Right lobe of liver (tissue), 6 donors: ENCODE measurements at regions not wholly inside any gene's neighbourhood (a gene's known extent, or its start where the extent isn't known, plus 50 kb on each side); places are given as distances from the start of the nearest gene placed in this dataset.

Experiments used
- ATAC-seq, 4 donors: fragments of 200-7000 bp; cut with Tn5 transposase; one replicate each; pipeline ENCODE4 v1.9.1; 2020; ENCODE audit warnings: mild to moderate bottlenecking in 4 of 4, moderate library complexity in 4 of 4
- DNase-seq, 3 donors: peaks; one replicate each; pipeline ENCODE4 v3.0.0-alpha.2; 2020
- H3K27ac ChIP-seq, 3 donors: fragments of 200-600 bp; one replicate each; pipeline ENCODE4 v1.8.0; 2022
- H3K27me3 ChIP-seq, 2 donors: fragments of 200-600 bp; one replicate each; pipeline ENCODE4 v1.8.0; 2022
- H3K36me3 ChIP-seq, 4 donors: fragments of 200-600 bp; sonication (generic) in 1 of 4; one replicate each; pipeline versions ENCODE4 v1.5.1 to v1.8.0; 2017 to 2022; ENCODE audit warnings: control low read depth in 1 of 4
- H3K4me1 ChIP-seq, 4 donors: fragments of 200-600 bp; sonication (generic) in 1 of 4; one replicate each; pipeline versions ENCODE4 v1.5.1 to v1.8.0; 2017 to 2022; ENCODE audit warnings: control low read depth in 1 of 4
- H3K4me3 ChIP-seq, 3 donors: fragments of 200-600 bp; one replicate each; pipeline ENCODE4 v1.8.0; 2022
- H3K9me3 ChIP-seq, 4 donors: fragments of 200-600 bp; sonication (generic) in 1 of 4; one replicate each; pipeline versions ENCODE4 v1.5.1 to v1.8.0; 2017 to 2022; ENCODE audit warnings: control low read depth in 1 of 4
- CTCF ChIP-seq, 4 donors: fragments of 200-600 bp in 3 of 4; fragments of 450-650 bp in 1 of 4; IDR thresholded peaks; one replicate each; pipeline versions ENCODE4 v1.5.1 to v1.8.0; 2016 to 2022; ENCODE audit warnings: antibody characterized with exemption in 4 of 4, mild to moderate bottlenecking in 2 of 4
- POLR2A ChIP-seq: fragments of 450-650 bp; IDR thresholded peaks from one replicate; pipeline ENCODE4 v1.6.1; 2017; ENCODE audit warnings: antibody characterized with exemption, mild to moderate bottlenecking
- WGBS: methylation state at CpG from one replicate; pipeline ENCODE4 v1.1.6; 2018; ENCODE audit warnings: low coverage, low lambda C conversion rate; ENCODE audit not compliant: insufficient coverage; ENCODE audit errors: missing lambda C conversion rate; 5-methylcytosine and 5-hydroxymethylcytosine counted together
- intact Hi-C, 2 donors: fragments of 100-400 bp; cut with DNase I; formaldehyde crosslinking; loops; one replicate each; pipeline versions ENCODE4 v1.11.2 to v1.14.1; 2022
- donor health status: DM: no; HTN: yes; CAD: no.
- donor health status: DM: no; HTN: no; CAD: no.
- donor health status: DM: no; HTN: no; CAD: no.
- donor health status: DM: no; HTN: yes; CAD: no.
- donor health status: DM: no; HTN: yes; CAD: no.

- H3K27me3 ChIP-seq = no peaks in the 10 kb centered on the region
- no peaks in the 10 kb centered on the region for H3K4me1 ChIP-seq
- H3K27ac ChIP-seq = no peak overlapping the region
- intact Hi-C loops = no loop called here
- ATAC-seq (peak in 1 of 4 donors; percentile 31), DNase-seq (no peak)
- H3K36me3 ChIP-seq = no peaks in the 10 kb centered on the region
- no peak for TF ChIP-seq CTCF (IDR thresholded peaks at IDR 0.05)
- no peak for TF ChIP-seq POLR2A
- H3K4me3 ChIP-seq = no peak overlapping the region
- WGBS = 48% methylated on average over 10 of the region's 19 CpGs
- no peaks in the 10 kb centered on the region for H3K9me3 ChIP-seq
These were observed 1516.4 kb downstream of the TBC1D22A start for GRCh38 chr22:48278620-48279460.

GRCh38 chr22:48277868-48278581, 1515.6 kb downstream of the TBC1D22A start:
- 48% methylated on average over 17 of the region's 19 CpGs for WGBS
- Histone ChIP-seq H3K9me3 (no peaks in the 10 kb centered on the region), H3K4me1 (no peaks in the 10 kb centered on the region), H3K27me3 (no peaks in the 10 kb centered on the region), H3K27ac (no peak overlapping the region), H3K4me3 (no peak overlapping the region), H3K36me3 (no peaks in the 10 kb centered on the region)
- no peak for ATAC-seq
- intact Hi-C loops = no loop called here
- TF ChIP-seq CTCF (IDR thresholded peaks at IDR 0.05) (no peak), POLR2A (no peak)
- no peak for DNase-seq

DNA sequence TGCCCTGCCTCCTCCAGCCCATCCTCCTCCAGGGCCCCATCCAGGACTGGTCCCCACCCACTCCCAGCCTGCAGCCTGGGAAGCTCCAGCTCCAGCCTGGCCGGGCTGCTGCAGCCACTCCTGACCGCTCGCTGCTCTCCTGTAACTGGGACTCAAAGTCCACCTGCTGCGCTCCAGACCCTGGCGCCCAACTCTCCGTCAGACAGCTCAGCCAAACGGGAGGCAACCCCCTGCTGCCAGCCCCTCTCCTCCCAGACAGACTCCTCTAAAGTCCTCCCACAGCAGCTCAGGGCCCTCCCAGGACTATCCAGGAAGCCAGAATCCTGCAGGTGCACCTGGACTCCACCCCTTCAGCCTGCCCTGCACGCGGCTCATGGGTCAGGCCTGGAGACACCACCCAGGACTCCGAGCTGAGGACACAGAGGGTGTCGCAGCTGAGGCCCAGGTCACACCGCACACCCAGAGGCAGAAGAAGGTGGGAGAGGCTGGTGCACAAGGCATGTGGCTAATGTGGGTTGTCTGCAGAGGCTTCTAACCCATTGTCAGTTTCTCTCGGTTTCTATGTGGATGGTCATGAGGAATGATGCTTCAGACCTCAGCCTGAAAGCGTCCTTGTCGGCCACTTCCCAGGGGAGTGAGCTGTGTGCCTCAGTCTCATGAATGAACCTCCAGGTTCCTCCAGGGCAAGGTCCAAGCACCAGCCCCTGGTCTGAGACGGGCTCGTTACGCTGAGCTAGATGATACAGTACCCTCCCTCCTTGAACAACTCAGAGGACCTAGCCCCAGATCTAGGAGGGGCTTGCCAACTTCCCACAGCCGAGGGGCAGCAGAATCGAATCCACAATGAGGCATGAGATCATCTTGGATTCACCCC, 1514.8 kb downstream of the TBC1D22A start:
- no peaks in the 10 kb centered on the region for H3K9me3 ChIP-seq
- TF ChIP-seq POLR2A (no peak), CTCF (IDR thresholded peaks at IDR 0.05) (no peak)
- 40% methylated on average over 14 of the region's 20 CpGs for WGBS
- H3K36me3 ChIP-seq = no peaks in the 10 kb centered on the region
- no peaks in the 10 kb centered on the region for H3K27me3 ChIP-seq
- no peak overlapping the region for H3K4me3 ChIP-seq
- H3K4me1 ChIP-seq = no peaks in the 10 kb centered on the region
- H3K27ac ChIP-seq = no peak overlapping the region
- intact Hi-C loops = no loop called here
- DNase-seq = no peak
- peak in 1 of 4 donors; percentile 46 for ATAC-seq

GRCh38 chr22:48275412-48275811, 1513.0 kb downstream of the TBC1D22A start:
- DNase-seq (no peak), ATAC-seq (no peak)
- H3K4me3 ChIP-seq = no peak overlapping the region
- intact Hi-C loops = no loop called here
- 65% methylated on average over 4 of the region's 10 CpGs for WGBS
- no peaks in the 10 kb centered on the region for H3K4me1 ChIP-seq
- no peaks in the 10 kb centered on the region for H3K27me3 ChIP-seq
- TF ChIP-seq POLR2A = no peak
- no peak for TF ChIP-seq CTCF (IDR thresholded peaks at IDR 0.05)
- no peak overlapping the region for H3K27ac ChIP-seq
- no peaks in the 10 kb centered on the region for H3K9me3 ChIP-seq
- no peaks in the 10 kb centered on the region for H3K36me3 ChIP-seq
